ENCODE measurements at regions not wholly inside any gene's neighbourhood (a gene's known extent, or its start where the extent isn't known, plus 50 kb on each side); places are given as distances from the start of the nearest gene placed in this dataset.

DNA sequence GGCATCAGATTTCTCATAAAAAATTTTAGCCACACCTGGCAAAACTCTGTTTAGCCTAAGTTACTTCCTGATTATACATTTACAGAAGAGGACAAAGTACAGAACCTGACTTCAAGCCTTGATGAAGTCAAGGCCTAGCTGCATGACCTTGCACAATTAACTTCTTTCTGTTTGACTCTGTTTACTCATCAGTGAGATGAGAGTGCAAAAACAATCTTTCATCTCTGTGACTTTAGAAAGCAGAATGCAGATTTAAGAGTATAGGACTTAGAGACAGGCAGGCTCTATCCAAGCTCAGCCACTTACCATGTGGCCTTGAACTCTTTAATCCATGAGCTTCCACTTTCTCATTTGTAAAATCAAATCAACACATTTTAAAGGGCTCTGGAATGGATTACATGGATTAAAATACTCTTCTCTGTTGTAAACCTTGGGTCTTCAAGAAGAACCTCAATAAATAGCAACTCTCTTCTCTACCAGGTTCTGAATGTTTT lies 1178.9 kb downstream of the FLRT2 start:
- Histone ChIP-seq H3K27me3 (ENCODE audit: control insufficient read depth, insufficient read depth, low read length) (no peaks in the 10 kb centered on the region), H3K36me3 (ENCODE audit: control insufficient read depth, insufficient read depth, low read length) (no peaks in the 10 kb centered on the region), H3K4me3 (ENCODE audit: low read depth, low read length) (no peak overlapping the region)
- TF ChIP-seq, protein P1, sequence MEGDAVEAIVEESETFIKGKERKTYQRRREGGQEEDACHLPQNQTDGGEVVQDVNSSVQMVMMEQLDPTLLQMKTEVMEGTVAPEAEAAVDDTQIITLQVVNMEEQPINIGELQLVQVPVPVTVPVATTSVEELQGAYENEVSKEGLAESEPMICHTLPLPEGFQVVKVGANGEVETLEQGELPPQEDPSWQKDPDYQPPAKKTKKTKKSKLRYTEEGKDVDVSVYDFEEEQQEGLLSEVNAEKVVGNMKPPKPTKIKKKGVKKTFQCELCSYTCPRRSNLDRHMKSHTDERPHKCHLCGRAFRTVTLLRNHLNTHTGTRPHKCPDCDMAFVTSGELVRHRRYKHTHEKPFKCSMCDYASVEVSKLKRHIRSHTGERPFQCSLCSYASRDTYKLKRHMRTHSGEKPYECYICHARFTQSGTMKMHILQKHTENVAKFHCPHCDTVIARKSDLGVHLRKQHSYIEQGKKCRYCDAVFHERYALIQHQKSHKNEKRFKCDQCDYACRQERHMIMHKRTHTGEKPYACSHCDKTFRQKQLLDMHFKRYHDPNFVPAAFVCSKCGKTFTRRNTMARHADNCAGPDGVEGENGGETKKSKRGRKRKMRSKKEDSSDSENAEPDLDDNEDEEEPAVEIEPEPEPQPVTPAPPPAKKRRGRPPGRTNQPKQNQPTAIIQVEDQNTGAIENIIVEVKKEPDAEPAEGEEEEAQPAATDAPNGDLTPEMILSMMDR (IDR thresholded peaks at IDR 0.05; ENCODE audit: insufficient read depth, low read length, poor library complexity, severe bottlenecking), result no peak
- DNase-seq (ENCODE audit: low read depth), result no peak

DNA sequence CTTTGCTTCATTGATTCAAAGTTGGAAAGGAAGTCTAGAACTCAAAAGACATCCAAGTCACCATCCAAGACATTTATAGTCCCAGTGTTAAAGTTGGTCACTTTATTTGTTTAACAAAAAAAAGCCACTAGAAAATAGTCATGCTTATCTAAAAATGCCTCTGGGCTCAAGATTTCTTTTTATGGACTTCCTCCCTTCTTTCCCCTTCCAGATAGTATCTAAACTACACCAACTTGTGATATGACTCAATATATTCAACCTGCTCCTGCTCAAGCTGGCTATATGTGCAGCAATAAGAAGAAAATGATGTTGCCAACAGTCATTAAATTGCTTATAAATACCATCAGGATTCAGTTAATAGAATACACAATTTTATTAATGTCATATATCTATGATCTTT lies 1177.1 kb downstream of the FLRT2 start:
- Histone ChIP-seq H3K27me3 (ENCODE audit: control insufficient read depth, insufficient read depth, low read length) (no peaks in the 10 kb centered on the region), H3K4me3 (ENCODE audit: low read depth, low read length) (no peak overlapping the region), H3K36me3 (ENCODE audit: control insufficient read depth, insufficient read depth, low read length) (no peaks in the 10 kb centered on the region)
- TF ChIP-seq, protein P1 (IDR thresholded peaks at IDR 0.05; ENCODE audit: insufficient read depth, low read length, poor library complexity, severe bottlenecking), result no peak
- no peak for DNase-seq (ENCODE audit: low read depth)

DNA sequence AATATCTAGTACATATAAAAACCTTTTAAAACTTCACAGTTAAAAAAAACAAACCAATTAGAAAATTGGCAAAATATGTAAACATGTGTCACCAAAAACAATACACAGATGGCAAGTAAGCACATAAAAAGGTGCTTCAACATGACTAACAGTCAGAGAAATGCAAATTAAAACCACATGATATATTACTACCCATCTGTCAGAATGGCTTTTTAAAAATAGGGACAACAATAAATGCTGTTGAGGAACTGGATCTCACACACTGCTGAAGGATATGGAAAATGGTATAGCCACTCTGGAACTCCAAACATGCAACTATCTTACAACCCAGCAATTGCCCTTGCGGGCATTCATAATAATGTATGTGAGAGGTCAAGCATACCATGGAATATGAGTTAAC lies 1153.6 kb downstream of the FLRT2 start:
- TF ChIP-seq, protein P1 (IDR thresholded peaks at IDR 0.05; ENCODE audit: insufficient read depth, low read length, poor library complexity, severe bottlenecking), result no peak
- no peaks in the 10 kb centered on the region for H3K27me3 ChIP-seq (ENCODE audit: control insufficient read depth, insufficient read depth, low read length)
- H3K36me3 ChIP-seq (ENCODE audit: control insufficient read depth, insufficient read depth, low read length), result no peaks in the 10 kb centered on the region
- no peak for DNase-seq (ENCODE audit: low read depth)
- H3K4me3 ChIP-seq (ENCODE audit: low read depth, low read length), result no peak overlapping the region

DNA sequence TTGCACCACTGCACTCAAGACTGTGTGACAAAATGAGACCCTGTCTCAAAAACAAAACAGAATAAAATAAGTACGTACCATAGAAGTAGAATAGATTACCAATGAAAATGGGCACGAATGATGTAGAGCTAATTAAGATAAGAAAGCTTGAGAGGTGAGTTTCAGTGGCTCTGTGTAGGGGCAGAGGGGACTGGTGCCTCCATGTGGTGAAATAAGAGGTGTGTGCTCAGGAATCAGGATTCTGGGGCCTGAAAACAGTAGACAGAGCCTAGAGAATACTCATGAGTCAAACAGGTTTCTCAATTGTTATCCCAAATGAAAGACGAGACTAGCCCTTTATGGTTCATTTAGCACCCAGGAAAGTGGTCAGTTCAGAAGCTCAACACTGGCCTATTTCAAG lies 1145.1 kb downstream of the FLRT2 start:
- DNase-seq (ENCODE audit: low read depth), result no peak
- no peak overlapping the region for H3K4me3 ChIP-seq (ENCODE audit: low read depth, low read length)
- no peaks in the 10 kb centered on the region for H3K27me3 ChIP-seq (ENCODE audit: control insufficient read depth, insufficient read depth, low read length)
- no peaks in the 10 kb centered on the region for H3K36me3 ChIP-seq (ENCODE audit: control insufficient read depth, insufficient read depth, low read length)
- TF ChIP-seq, protein P1 (IDR thresholded peaks at IDR 0.05; ENCODE audit: insufficient read depth, low read length, poor library complexity, severe bottlenecking), result no peak

DNA sequence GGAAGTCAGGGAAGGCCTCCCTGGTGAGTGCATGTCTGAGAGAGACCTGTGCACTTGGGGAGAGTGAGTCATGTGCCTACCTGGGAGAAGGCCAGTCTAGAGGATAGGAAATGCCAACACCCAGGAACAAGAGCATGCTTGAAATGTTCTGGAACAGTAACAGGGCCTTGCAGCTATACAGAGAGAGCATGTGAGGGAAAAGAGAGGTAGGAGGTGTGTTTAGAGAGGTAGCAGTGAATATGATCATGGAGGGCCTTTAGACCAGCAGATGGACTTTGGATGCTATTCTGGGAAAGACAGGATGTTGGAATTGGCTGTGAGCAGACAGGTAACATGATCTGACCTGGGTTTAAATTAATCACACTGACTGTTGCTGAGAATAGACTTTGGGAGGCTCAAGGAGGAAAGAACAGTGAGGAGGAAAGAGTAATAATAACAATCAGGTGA lies 1143.6 kb downstream of the FLRT2 start:
- TF ChIP-seq, protein P1 (IDR thresholded peaks at IDR 0.05; ENCODE audit: insufficient read depth, low read length, poor library complexity, severe bottlenecking), result no peak
- DNase-seq (ENCODE audit: low read depth), result no peak

DNA sequence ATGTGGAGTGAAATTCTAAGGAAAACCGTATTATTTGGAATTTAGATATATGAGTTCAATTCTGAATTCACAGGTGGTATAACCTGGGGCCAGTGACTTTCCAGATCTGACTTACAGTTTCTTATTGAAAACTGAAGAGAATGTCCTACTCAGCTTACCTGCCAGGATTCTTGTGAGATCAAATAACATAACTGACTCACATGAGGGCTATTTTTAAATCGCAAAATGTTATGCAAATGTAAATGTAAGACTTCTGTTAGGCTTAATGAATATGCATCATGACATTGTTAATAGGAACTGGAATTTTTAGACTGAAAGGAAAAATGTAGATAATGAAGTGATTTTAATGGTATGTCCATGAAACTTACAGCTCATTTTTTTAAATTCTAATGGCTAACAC lies 1142.1 kb downstream of the FLRT2 start:
- H3K4me3 ChIP-seq (ENCODE audit: low read depth, low read length), result no peak overlapping the region
- DNase-seq (ENCODE audit: low read depth), result no peak
- TF ChIP-seq, protein P1 (IDR thresholded peaks at IDR 0.05; ENCODE audit: insufficient read depth, low read length, poor library complexity, severe bottlenecking), result no peak
- H3K27me3 ChIP-seq (ENCODE audit: control insufficient read depth, insufficient read depth, low read length), result no peaks in the 10 kb centered on the region
- H3K36me3 ChIP-seq (ENCODE audit: control insufficient read depth, insufficient read depth, low read length), result no peaks in the 10 kb centered on the region

More for the DNA sequence above, 1143.6 kb downstream of the FLRT2 start:
- Histone ChIP-seq H3K4me3 (ENCODE audit: low read depth, low read length) (no peak overlapping the region), H3K36me3 (ENCODE audit: control insufficient read depth, insufficient read depth, low read length) (no peaks in the 10 kb centered on the region), H3K27me3 (ENCODE audit: control insufficient read depth, insufficient read depth, low read length) (no peaks in the 10 kb centered on the region)

Measured in kidney epithelial cell (primary cell).